ENCODE measurements at regions not wholly inside any gene's neighbourhood (a gene's known extent, or its start where the extent isn't known, plus 50 kb on each side); places are given as distances from the start of the nearest gene placed in this dataset.

- no TSS peak for BruUV-seq (replicated peaks)
- ChIA-PET CTCF (no interaction called here), POLR2A (no interaction called here)
- no peak for TF ChIP-seq CTCF (IDR thresholded peaks at IDR 0.05; ENCODE audit: unreplicated experiment)
- Mint-ChIP-seq H3K36me3 (ENCODE audit: insufficient read depth, unreplicated experiment) (no peaks in the 10 kb centered on the region), H3K27me3 (ENCODE audit: insufficient read depth, unreplicated experiment) (no peaks in the 10 kb centered on the region), H3K4me3 (ENCODE audit: unreplicated experiment) (no peak overlapping the region), H3K4me1 (ENCODE audit: insufficient read depth, unreplicated experiment) (no peaks in the 10 kb centered on the region), H3K27ac (ENCODE audit: low read depth, unreplicated experiment) (no peak overlapping the region), H3K9me3 (ENCODE audit: unreplicated experiment) (peaks cover 23% of the 10 kb centered on the region)
- no peak for DNase-seq (ENCODE audit: unreplicated experiment)
- intact Hi-C loops (cut with micrococcal nuclease) = no loop called here
Measured at GRCh38 chr11:128005562-128005961, 581.8 kb downstream of the ETS1 start.

DNA sequence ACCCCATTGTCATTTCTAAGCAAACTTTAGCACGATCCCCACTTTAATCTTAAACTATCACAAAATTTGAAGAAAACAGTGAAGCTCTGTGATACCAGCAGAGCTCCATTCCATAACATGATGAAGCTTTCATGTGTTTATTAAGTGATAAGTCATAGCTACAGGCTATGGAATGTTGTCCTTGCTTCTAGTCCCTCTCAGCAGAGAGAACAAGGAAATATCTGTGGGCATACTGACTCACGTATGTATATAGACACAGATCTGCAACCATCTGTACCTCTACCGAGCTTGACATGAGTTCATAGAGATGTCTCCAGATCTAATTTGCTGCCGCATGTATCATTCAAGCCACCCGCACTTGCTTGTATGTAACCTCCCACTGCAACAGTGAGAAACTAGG, 588.9 kb downstream of the ETS1 start:
- intact Hi-C loops (cut with micrococcal nuclease) = no loop called here
- Mint-ChIP-seq H3K36me3 (ENCODE audit: insufficient read depth, unreplicated experiment) (no peaks in the 10 kb centered on the region), H3K4me1 (ENCODE audit: insufficient read depth, unreplicated experiment) (peaks cover 23% of the 10 kb centered on the region), H3K9me3 (ENCODE audit: unreplicated experiment) (peaks cover 4% of the 10 kb centered on the region), H3K4me3 (ENCODE audit: unreplicated experiment) (no peak overlapping the region), H3K27ac (ENCODE audit: low read depth, unreplicated experiment) (no peak overlapping the region), H3K27me3 (ENCODE audit: insufficient read depth, unreplicated experiment) (no peaks in the 10 kb centered on the region)
- ChIA-PET POLR2A (interaction anchor here (1.1 kb wide), 1 partner anchor 11 kb away, joined by 3 read pairs; no protein-coding TSS in a partner anchor), CTCF (interaction anchor here (1.4 kb wide), 1 partner anchor 155 kb away, joined by 3 read pairs; no protein-coding TSS in a partner anchor)
- TF ChIP-seq CTCF (IDR thresholded peaks at IDR 0.05; ENCODE audit: unreplicated experiment) = no peak
- BruUV-seq (replicated peaks) = no TSS peak
- DNase-seq (ENCODE audit: unreplicated experiment) = no peak

- Mint-ChIP-seq H3K4me3 (ENCODE audit: unreplicated experiment) (no peak overlapping the region), H3K9me3 (ENCODE audit: unreplicated experiment) (peaks cover 4% of the 10 kb centered on the region), H3K4me1 (ENCODE audit: insufficient read depth, unreplicated experiment) (peaks cover 23% of the 10 kb centered on the region), H3K27ac (ENCODE audit: low read depth, unreplicated experiment) (no peak overlapping the region), H3K36me3 (ENCODE audit: insufficient read depth, unreplicated experiment) (no peaks in the 10 kb centered on the region), H3K27me3 (ENCODE audit: insufficient read depth, unreplicated experiment) (no peaks in the 10 kb centered on the region)
- DNase-seq (ENCODE audit: unreplicated experiment) = no peak
- BruUV-seq (replicated peaks) = no TSS peak
- ChIA-PET CTCF (interaction anchor here (0.6 to 1.4 kb wide), 4 partner anchors 23 to 154 kb away, joined by 3 to 7 read pairs (median 3); no protein-coding TSS in a partner anchor), POLR2A (no interaction called here)
- intact Hi-C loops (cut with micrococcal nuclease) = no loop called here
- no peak for TF ChIP-seq CTCF (IDR thresholded peaks at IDR 0.05; ENCODE audit: unreplicated experiment)
Measured at GRCh38 chr11:127997594-127997993, 589.8 kb downstream of the ETS1 start.

DNA sequence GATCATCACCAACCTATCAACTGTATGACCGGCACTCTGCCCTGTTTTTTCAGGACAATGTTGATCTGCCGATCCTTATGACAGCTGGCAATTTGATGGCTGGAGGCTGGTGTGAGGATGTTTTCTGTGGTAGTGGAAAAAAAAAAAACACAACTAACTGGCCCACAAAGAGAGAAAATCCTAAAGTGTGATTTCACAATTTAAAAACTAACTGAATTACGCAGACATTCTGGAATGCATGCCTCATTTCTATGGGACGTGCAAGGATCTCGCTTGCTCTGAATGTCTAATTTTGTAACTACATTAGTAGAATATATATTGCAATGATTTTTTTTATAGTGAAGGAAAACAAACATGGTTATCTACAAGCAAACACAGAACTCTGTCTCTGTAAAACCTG, 590.5 kb downstream of the ETS1 start:
- Mint-ChIP-seq H3K27ac (ENCODE audit: low read depth, unreplicated experiment) (no peak overlapping the region), H3K9me3 (ENCODE audit: unreplicated experiment) (peaks cover 4% of the 10 kb centered on the region), H3K36me3 (ENCODE audit: insufficient read depth, unreplicated experiment) (no peaks in the 10 kb centered on the region), H3K4me1 (ENCODE audit: insufficient read depth, unreplicated experiment) (peaks cover 23% of the 10 kb centered on the region), H3K27me3 (ENCODE audit: insufficient read depth, unreplicated experiment) (no peaks in the 10 kb centered on the region), H3K4me3 (ENCODE audit: unreplicated experiment) (no peak overlapping the region)
- DNase-seq (ENCODE audit: unreplicated experiment) = peak; percentile 49
- CTCF ChIA-PET = interaction anchor here (0.6 to 0.7 kb wide), 4 partner anchors 24 to 161 kb away, joined by 3 to 7 read pairs (median 3); no protein-coding TSS in a partner anchor
- intact Hi-C loops (cut with micrococcal nuclease) = no loop called here
- BruUV-seq (replicated peaks) = no TSS peak
- no peak for TF ChIP-seq CTCF (IDR thresholded peaks at IDR 0.05; ENCODE audit: unreplicated experiment)
- POLR2A ChIA-PET = no interaction called here

Measured in MCF 10A (cell line).